ENCODE measurements at regions not wholly inside any gene's neighbourhood (a gene's known extent, or its start where the extent isn't known, plus 50 kb on each side); places are given as distances from the start of the nearest gene placed in this dataset.
"Not testable (repeated sequence)": the region's sequence is repeated elsewhere in the genome, so short reads cannot be mapped to it uniquely, and the experiment has no call there.

DNA sequence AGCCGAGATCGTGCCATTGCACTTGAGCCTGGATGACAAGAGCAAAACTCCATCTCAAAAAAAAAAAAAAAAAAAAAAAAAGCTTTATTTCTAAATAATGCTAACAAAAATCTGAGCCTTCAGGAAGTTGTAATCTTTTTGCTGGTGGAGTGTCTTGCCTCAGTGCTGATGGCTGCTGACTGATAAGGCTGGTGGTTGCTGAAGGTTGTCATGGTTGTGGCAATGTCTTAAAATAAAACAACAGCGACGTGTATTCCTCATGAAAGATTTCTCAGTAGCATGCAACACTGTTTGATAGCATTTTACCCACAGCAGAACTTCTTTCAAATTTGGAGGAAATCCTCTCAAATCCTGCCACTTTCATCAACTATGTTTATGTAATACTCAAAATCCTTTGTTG, 77.4 kb upstream of the PTPRG start:
- Histone ChIP-seq H3K27ac (no peak overlapping the region), H3K4me1 (no peaks in the 10 kb centered on the region), H3K9me3 (no peaks in the 10 kb centered on the region), H3K36me3 (no peaks in the 10 kb centered on the region), H3K27me3 (no peaks in the 10 kb centered on the region), H3K4me3 (no peak overlapping the region)
- no peak for TF ChIP-seq POLR2A (IDR thresholded peaks at IDR 0.05)
- no peak for TF ChIP-seq CTCF (IDR thresholded peaks at IDR 0.05)
- ATAC-seq (no peak), DNase-seq (no peak)
- WGBS, 4 donors = 81 to 97% (median 86%) methylated on average over 4 of the region's 4 CpGs
- intact Hi-C loops (cut with DNase I) = no loop called here

GRCh38 chr3:61493339-61493738, 68.0 kb upstream of the PTPRG start:
- no peak for ATAC-seq
- intact Hi-C loops (cut with DNase I) = no loop called here

DNA sequence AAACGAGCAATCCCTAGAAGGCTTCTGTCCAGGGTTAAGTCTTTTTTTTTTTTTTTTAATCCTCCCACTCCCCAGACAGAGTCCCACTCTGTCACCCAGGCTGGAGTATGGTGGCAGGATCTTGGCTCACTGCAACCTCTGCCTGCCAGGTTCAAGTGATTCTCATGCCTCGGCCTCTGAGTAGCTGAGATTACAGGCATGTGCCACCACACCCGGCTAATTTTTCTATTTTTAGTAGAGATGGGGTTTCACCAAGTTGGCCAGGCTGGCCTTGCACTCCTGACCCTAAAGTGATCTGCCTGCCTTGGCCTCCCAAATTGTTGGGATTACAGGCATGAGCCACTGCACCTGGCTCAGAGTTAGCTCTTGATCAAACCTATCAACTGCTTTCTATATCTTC, 67.1 kb upstream of the PTPRG start:
- DNase-seq = peak in 4 of 5 donors; percentile 33 to 52 (median 41)
- intact Hi-C loops (cut with DNase I); H3K27me3 ChIP-seq; H3K36me3 ChIP-seq; H3K9me3 ChIP-seq; H3K4me1 ChIP-seq; H3K4me3 ChIP-seq: not testable (repeated sequence)
- peak overlapping the region in 5 of 12 donors; percentile 7 to 53 (median 20) for H3K27ac ChIP-seq
- peak; percentile 70 to 82 (median 78) for ATAC-seq
- 47 to 53% (median 48%) methylated on average over 3 of the region's 3 CpGs for WGBS, 4 donors

More at GRCh38 chr3:61493339-61493738, 68.0 kb upstream of the PTPRG start:
- no peaks in the 10 kb centered on the region for H3K27me3 ChIP-seq
- no peak overlapping the region for H3K4me3 ChIP-seq
- no peak for DNase-seq
- TF ChIP-seq CTCF (IDR thresholded peaks at IDR 0.05) = no peak
- TF ChIP-seq POLR2A (IDR thresholded peaks at IDR 0.05) = no peak
- no peaks in the 10 kb centered on the region for H3K36me3 ChIP-seq
- H3K4me1 ChIP-seq = peaks cover 0 to 6% (median 0%) of the 10 kb centered on the region in 12 donors
- no peak overlapping the region for H3K27ac ChIP-seq
- WGBS, 4 donors = 87 to 96% (median 91%) methylated on average over 3 of the region's 3 CpGs
- H3K9me3 ChIP-seq = no peaks in the 10 kb centered on the region

DNA sequence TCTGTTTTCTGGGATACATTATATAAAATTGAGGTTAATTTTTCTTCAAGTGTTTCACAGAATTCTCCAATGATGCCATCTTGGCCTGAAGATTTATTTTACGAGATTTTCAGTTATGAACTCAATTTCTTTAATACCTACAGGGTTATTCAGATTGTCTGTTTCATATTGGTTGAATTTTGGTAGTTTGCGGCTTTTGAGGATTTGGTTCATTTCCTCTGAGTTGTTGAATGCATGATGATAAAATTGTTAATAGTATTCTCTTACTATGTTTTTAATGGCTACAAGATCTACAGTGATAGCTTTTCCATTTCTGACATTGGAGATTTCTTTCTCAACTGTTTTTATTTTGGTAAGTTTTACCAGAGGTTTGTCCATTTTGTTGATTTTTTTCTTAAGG, 63.9 kb upstream of the PTPRG start:
- Histone ChIP-seq H3K36me3 (no peaks in the 10 kb centered on the region), H3K9me3 (peaks cover 0 to 20% (median 6%) of the 10 kb centered on the region in 12 donors), H3K4me1 (peaks cover 0 to 6% (median 0%) of the 10 kb centered on the region in 12 donors), H3K27me3 (no peaks in the 10 kb centered on the region), H3K4me3 (no peak overlapping the region), H3K27ac (no peak overlapping the region)
- 92 to 96% (median 94%) methylated on average over 2 of the region's 2 CpGs for WGBS, 4 donors
- intact Hi-C loops (cut with DNase I) = no loop called here
- ATAC-seq (no peak), DNase-seq (no peak)
- no peak for TF ChIP-seq CTCF (IDR thresholded peaks at IDR 0.05)
- no peak for TF ChIP-seq POLR2A (IDR thresholded peaks at IDR 0.05)

- 73 to 89% (median 85%) methylated on average over 5 of the region's 5 CpGs for WGBS, 4 donors
- H3K36me3 ChIP-seq = no peaks in the 10 kb centered on the region
- ATAC-seq = no peak
- peaks cover 0 to 22% (median 7%) of the 10 kb centered on the region in 12 donors for H3K9me3 ChIP-seq
- DNase-seq = no peak
- no peaks in the 10 kb centered on the region for H3K4me1 ChIP-seq
- H3K27ac ChIP-seq = no peak overlapping the region
- intact Hi-C loops (cut with DNase I) = no loop called here
- H3K4me3 ChIP-seq = no peak overlapping the region
- TF ChIP-seq POLR2A (IDR thresholded peaks at IDR 0.05) = no peak
- no peak for TF ChIP-seq CTCF (IDR thresholded peaks at IDR 0.05)
- no peaks in the 10 kb centered on the region for H3K27me3 ChIP-seq
Measured at GRCh38 chr3:61505197-61505596, 56.2 kb upstream of the PTPRG start.
